Thymus (tissue), 11 donors: ENCODE measurements at regions not wholly inside any gene's neighbourhood (a gene's known extent, or its start where the extent isn't known, plus 50 kb on each side); places are given as distances from the start of the nearest gene placed in this dataset.

Source experiments
- DNase-seq, 9 donors: peaks; one replicate each; pipeline ENCODE4 v3.0.0-alpha.2; 2013; ENCODE audit warnings: low spot score in 9 of 9, low read depth in 6 of 9, missing footprints in 1 of 9
- H3K27ac ChIP-seq, 2 donors: one replicate each; pipeline ENCODE4 v1.5.1; 2013; ENCODE audit warnings: control low read depth in 1 of 2, low read depth in 1 of 2, low read length in 1 of 2, mild to moderate bottlenecking in 1 of 2, moderate library complexity in 1 of 2
- H3K27me3 ChIP-seq, 2 donors: one replicate each; pipeline ENCODE4 v1.5.1; 2013; ENCODE audit warnings: low read length in 1 of 2; ENCODE audit not compliant: control insufficient read depth in 2 of 2, insufficient read depth in 1 of 2
- H3K36me3 ChIP-seq, 2 donors: one replicate each; pipeline ENCODE4 v1.5.1; 2013; ENCODE audit warnings: low read length in 1 of 2, mild to moderate bottlenecking in 1 of 2, moderate library complexity in 1 of 2; ENCODE audit not compliant: control insufficient read depth in 2 of 2, insufficient read depth in 2 of 2
- H3K4me1 ChIP-seq, 2 donors: one replicate each; pipeline ENCODE4 v1.5.1; 2013; ENCODE audit warnings: low read length in 2 of 2; ENCODE audit not compliant: control insufficient read depth in 2 of 2, insufficient read depth in 2 of 2
- H3K4me3 ChIP-seq, 2 donors: one replicate each; pipeline ENCODE4 v1.5.1; 2013; ENCODE audit warnings: low read length in 2 of 2, control low read depth in 1 of 2, mild to moderate bottlenecking in 1 of 2
- H3K9me3 ChIP-seq, 2 donors: one replicate each; pipeline ENCODE4 v1.5.1; 2013; ENCODE audit warnings: low read length in 1 of 2, mild to moderate bottlenecking in 1 of 2; ENCODE audit not compliant: control insufficient read depth in 2 of 2, insufficient read depth in 1 of 2
- WGBS: extraction: QIAGEN DNeasy Blood & Tissue Kit; methylation state at CpG from one replicate; pipeline ENCODE4 v1.1.7; 2013; 5-methylcytosine and 5-hydroxymethylcytosine counted together
- donor health status: healthy.

GRCh38 chr18:34623557-34623956 lies 86.5 kb upstream of the DTNA start:
- Histone ChIP-seq H3K9me3 (no peaks in the 10 kb centered on the region), H3K27ac (no peak overlapping the region), H3K27me3 (no peaks in the 10 kb centered on the region), H3K4me1 (no peaks in the 10 kb centered on the region), H3K36me3 (no peaks in the 10 kb centered on the region), H3K4me3 (no peak overlapping the region)
- DNase-seq, result no peak
- 95% methylated on average over 2 of the region's 2 CpGs for WGBS

DNA sequence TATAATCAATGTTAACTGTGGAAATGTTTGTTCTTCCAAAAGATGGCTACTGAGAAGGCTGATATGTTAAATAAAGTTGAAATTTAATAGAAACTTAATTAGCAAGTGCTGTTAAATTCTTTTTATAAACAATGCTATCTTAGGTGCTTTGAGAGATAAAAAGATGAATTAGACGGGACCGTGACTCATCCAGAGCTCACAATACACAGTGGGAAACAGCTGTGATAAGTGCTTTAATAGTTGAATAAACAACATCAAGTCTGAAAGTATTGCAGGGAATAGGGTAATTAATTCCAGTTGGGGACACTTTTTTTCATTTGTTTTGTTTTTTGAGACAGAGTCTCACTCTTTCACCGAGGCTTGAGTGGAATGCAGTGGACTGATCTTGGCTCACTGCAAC lies 85.5 kb upstream of the DTNA start:
- no peak for DNase-seq
- H3K4me1 ChIP-seq, result no peaks in the 10 kb centered on the region
- H3K27me3 ChIP-seq, result no peaks in the 10 kb centered on the region
- no peaks in the 10 kb centered on the region for H3K36me3 ChIP-seq
- 77% methylated on average over 3 of the region's 3 CpGs for WGBS
- no peak overlapping the region for H3K27ac ChIP-seq
- no peak overlapping the region for H3K4me3 ChIP-seq
- H3K9me3 ChIP-seq, result no peaks in the 10 kb centered on the region

DNA sequence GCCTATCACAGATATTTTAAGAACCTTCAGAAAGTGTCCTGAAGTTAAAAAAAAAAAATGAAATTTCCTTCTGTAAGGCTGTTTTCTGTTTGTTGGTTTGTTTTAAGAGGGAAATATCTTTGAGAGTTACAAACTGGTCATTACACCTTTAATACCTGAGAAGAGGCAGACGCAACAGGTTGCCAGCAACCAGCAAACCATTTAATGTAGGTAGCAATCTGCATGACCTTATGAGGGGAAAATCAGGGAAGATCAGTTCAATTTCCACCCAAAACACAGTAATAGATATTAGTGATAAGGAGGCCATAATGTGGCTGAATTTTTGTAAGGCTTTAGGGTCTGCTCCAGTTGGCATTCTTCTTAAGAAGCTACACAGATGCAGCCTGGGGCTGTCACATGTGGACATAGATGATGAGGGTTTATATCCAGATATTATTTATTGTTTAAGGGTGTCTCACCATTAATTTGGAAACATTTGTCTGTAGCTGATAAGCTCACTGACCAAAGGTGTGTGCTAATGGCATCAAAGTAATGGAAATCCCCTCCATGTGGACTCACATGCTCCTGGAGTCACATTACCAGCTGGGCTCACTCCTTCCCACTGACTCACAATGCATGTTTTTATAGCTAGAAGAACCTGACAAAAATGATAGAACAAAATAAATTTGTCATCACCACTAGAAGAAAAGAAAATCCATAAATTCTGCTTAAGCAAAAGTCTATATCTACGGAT lies 83.5 kb upstream of the DTNA start:
- no peaks in the 10 kb centered on the region for H3K4me1 ChIP-seq
- WGBS, result 94% methylated on average over 2 of the region's 2 CpGs
- no peak overlapping the region for H3K27ac ChIP-seq
- H3K36me3 ChIP-seq, result no peaks in the 10 kb centered on the region
- DNase-seq, result peak in 1 of 9 donors; percentile 5
- H3K27me3 ChIP-seq, result no peaks in the 10 kb centered on the region
- H3K9me3 ChIP-seq, result no peaks in the 10 kb centered on the region
- no peak overlapping the region for H3K4me3 ChIP-seq

DNA sequence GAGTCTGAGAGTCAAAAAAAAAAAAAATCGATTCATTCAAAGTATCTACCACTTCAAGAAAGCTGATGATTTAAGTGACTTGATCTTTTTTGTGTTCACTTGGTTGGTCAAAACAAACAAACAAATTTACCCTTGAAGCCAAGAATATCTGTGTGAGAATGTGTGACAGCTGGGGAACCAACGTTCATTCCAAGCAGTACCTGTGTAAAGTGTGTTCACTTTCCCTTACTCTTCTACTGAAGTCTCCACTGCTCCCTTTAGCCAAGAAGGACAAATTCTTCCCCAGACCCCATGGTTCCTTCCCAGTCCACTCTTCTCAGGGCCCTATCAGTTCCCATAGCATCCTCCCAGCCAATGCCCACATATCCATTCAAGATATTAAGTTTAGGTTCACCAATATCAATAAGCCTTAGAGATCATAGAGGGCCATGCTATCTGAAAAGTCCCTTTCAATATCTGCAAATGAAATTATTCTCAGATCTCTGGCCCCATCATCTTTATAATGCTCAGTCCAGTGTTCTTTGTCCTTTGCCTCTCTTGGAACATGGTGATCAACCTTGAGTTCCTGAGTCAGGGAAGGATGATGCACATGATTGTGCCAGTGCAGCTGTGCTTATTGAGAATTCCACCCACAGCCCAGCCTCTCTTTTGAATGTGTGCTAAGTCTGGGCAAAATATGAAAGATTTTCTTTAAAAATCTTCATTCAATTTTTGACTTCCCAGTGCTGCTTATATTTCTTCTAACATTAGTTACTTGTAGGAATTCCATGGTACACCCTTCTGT lies 82.8 kb upstream of the DTNA start:
- no peaks in the 10 kb centered on the region for H3K36me3 ChIP-seq
- no peaks in the 10 kb centered on the region for H3K27me3 ChIP-seq
- H3K27ac ChIP-seq, result no peak overlapping the region
- H3K4me3 ChIP-seq, result no peak overlapping the region
- H3K4me1 ChIP-seq, result no peaks in the 10 kb centered on the region
- no peaks in the 10 kb centered on the region for H3K9me3 ChIP-seq
- DNase-seq, result no peak
- 91% methylated on average over 2 of the region's 2 CpGs for WGBS

DNA sequence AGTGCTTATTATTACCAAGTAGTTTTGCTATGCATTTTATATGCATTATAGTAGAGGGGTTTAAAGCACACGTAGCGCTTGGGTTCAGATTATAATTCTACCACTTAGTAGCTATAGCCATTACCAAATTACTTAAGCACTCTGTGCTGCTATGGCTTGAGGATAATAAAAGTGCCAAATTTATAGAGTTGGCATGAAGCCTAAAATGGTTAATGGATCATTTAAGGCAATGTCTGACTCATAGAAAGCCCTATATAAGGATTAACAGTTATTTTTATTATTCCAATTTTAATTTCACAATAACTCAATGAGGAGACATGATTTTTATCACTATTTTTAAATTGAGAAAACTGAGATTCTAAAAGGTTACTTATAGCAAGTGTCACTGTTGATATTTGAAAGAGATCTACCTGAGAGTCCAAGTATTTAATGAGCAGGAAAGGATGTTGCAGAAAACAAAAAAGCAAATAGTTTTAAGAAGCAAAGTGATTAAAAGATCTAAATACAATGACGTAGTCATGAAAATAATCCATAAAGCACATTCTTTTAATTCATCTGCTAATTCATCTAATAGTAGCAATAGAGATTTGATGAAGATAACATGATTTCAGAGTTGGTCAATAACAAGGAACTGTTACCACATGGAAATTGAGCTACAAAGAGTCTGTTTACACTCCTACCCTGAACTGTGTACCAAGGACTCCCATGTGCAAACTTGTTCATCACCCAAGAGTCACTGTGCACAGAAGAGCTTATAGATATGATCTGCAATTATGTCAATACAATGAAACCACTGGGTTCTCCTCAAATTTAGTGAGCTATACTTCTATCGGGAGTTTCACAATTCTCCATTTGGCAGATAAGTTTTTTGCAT lies 78.8 kb upstream of the DTNA start:
- Histone ChIP-seq H3K9me3 (no peaks in the 10 kb centered on the region), H3K27me3 (no peaks in the 10 kb centered on the region), H3K27ac (no peak overlapping the region), H3K36me3 (no peaks in the 10 kb centered on the region), H3K4me3 (no peak overlapping the region), H3K4me1 (no peaks in the 10 kb centered on the region)
- no peak for DNase-seq
- 98% methylated on average over 4 of the region's 4 CpGs for WGBS

GRCh38 chr18:34632321-34632720 lies 77.8 kb upstream of the DTNA start:
- Histone ChIP-seq H3K36me3 (no peaks in the 10 kb centered on the region), H3K27ac (no peak overlapping the region), H3K4me1 (no peaks in the 10 kb centered on the region), H3K27me3 (no peaks in the 10 kb centered on the region), H3K9me3 (no peaks in the 10 kb centered on the region), H3K4me3 (no peak overlapping the region)
- WGBS, result 90% methylated on average over 3 of the region's 3 CpGs
- no peak for DNase-seq

DNA sequence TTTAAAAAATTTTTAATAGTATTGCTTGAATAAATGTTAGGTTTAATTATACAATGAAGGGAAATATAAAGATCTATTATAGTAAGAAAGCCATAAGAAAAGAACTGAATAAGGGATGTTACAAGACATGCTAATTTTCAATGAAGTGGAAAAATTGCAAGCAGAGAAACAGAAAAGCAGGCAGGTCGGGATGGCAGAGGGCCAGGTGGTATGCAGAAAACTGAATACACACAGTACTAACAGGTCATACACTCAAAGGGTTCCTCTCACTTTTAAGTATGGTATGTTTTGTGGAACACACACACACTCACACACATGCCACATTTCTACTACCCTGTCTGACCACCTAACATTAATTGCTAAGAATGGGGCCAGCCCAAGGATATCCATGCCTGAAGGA lies 76.7 kb upstream of the DTNA start:
- Histone ChIP-seq H3K4me1 (no peaks in the 10 kb centered on the region), H3K9me3 (no peaks in the 10 kb centered on the region), H3K27me3 (no peaks in the 10 kb centered on the region), H3K4me3 (no peak overlapping the region), H3K36me3 (no peaks in the 10 kb centered on the region), H3K27ac (no peak overlapping the region)
- WGBS, result 80% methylated on average over 1 of the region's 1 CpG
- DNase-seq, result no peak

DNA sequence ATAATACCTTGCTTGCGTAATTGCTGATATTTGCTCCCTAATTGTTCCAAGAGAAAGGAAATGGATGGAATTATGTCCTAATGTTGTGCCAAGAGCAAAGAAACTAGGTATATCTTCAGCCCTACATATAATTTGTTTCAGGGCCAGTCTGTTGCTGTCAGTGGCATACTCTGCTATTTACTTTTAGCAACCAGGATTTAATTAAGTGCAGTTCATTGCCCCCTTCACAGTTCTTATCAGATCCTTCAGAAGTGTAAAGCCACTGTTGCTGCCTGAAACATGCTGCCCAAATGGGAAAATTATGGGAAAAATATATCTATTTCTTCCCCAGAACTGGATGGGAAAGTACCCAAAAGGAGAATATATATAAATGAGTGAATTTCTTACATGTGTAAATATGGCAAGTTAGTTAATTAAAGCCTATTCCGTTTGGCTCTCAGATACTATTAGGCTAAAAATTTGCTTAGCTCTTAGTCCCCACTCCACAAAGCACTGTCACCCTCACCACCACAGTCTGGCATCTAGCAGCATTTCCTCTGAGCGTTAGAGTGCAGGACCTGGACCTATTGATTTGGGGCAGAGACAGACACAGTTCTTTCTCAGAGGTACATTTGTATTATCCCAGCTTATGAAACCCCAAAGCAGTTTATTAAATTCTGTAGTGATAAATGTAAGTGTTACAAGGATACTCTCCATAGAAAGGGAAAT lies 72.8 kb upstream of the DTNA start:
- no peak overlapping the region for H3K4me3 ChIP-seq
- H3K36me3 ChIP-seq, result no peaks in the 10 kb centered on the region
- H3K4me1 ChIP-seq, result no peaks in the 10 kb centered on the region
- DNase-seq, result no peak
- H3K9me3 ChIP-seq, result no peaks in the 10 kb centered on the region
- 87% methylated on average over 3 of the region's 3 CpGs for WGBS
- no peak overlapping the region for H3K27ac ChIP-seq
- H3K27me3 ChIP-seq, result no peaks in the 10 kb centered on the region
